ENCODE measurements at regions not wholly inside any gene's neighbourhood (a gene's known extent, or its start where the extent isn't known, plus 50 kb on each side); places are given as distances from the start of the nearest gene placed in this dataset.

- no peak for DNase-seq (ENCODE audit: low spot score)
- in situ Hi-C loops (cut with MboI; ENCODE audit: low sequenced_read_pairs, unreplicated experiment): no loop called here
- TF ChIP-seq CTCF (IDR thresholded peaks at IDR 0.05; ENCODE audit: borderline replicate concordance, control extremely low read depth, extremely low read depth, insufficient read depth, missing control alignments): no peak
Observed at GRCh38 chr3:162072656-162073164, 576.1 kb downstream of the OTOL1 start.

DNA sequence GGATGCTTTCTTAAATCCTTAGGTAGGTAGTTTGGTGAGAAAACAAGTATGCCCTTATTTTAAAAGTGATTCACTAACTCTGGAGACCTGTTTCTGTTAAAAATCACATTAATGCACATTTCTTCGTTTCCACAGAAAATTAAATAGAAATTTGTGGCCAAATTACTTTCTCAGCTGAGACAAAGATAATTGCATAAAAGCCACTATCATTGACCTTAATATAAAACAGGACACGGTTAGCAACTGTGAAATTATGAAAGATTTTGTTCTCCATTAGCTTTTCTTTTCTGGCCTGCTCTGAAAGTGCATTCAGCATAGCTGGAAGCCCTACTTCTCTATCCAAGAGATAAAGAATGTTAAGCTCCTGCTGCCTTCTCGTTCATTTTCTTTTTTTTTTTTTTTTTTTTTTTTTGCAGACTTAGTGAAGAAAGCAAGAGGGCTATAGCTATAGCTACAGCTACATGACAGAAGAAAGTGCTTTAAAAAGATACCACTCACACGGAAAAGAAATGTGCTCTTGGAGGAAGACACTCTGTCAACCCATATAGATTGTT is 576.9 kb downstream of the OTOL1 start:
- in situ Hi-C loops (cut with MboI; ENCODE audit: low sequenced_read_pairs, unreplicated experiment): no loop called here
- DNase-seq (ENCODE audit: low spot score): no peak
- no peak for TF ChIP-seq CTCF (IDR thresholded peaks at IDR 0.05; ENCODE audit: borderline replicate concordance, control extremely low read depth, extremely low read depth, insufficient read depth, missing control alignments)

DNA sequence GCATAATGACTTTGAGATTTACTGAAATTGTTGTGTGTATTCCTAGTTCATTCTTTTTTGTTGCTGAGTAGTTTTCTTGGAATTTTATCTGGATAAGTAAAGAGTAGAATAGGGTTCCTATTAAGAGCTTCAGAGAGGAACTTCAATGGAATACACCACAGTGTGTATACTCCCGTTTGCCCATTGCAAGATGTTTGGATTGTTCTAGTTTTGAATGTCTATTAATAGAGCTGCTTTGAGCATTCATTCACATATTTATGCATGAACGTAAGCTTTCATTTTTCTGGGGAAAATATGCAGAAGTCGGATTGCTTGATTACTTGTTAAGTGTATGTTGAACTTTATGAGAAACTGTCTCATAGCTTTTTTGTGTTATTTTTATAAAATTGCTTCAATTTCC is 580.5 kb downstream of the OTOL1 start:
- DNase-seq (ENCODE audit: low spot score): no peak
- in situ Hi-C loops (cut with MboI; ENCODE audit: low sequenced_read_pairs, unreplicated experiment): no loop called here
- TF ChIP-seq CTCF (IDR thresholded peaks at IDR 0.05; ENCODE audit: borderline replicate concordance, control extremely low read depth, extremely low read depth, insufficient read depth, missing control alignments): no peak

DNA sequence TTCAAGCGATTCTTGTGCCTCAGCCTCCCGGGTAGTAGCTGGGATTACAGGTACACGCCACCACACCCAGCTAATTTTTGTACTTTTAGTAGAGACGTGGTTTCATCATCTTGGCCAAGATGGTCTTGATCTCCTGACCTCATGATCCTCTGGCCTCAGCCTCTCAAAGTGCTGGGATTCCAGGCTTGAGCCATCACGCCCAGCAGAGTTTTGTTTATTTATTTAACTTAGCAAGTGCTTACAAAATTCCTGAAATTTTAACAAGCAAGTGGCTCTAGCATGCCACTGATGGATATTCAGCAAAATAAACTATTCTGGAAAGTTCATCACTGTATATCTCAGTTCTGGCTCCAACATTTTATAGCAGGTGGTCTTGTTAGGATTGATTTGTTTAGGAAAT is 585.9 kb downstream of the OTOL1 start:
- DNase-seq (ENCODE audit: low spot score): no peak
- in situ Hi-C loops (cut with MboI; ENCODE audit: low sequenced_read_pairs, unreplicated experiment): no loop called here
- TF ChIP-seq CTCF (IDR thresholded peaks at IDR 0.05; ENCODE audit: borderline replicate concordance, control extremely low read depth, extremely low read depth, insufficient read depth, missing control alignments): no peak

- in situ Hi-C loops (cut with MboI; ENCODE audit: low sequenced_read_pairs, unreplicated experiment): no loop called here
- no peak for TF ChIP-seq CTCF (IDR thresholded peaks at IDR 0.05; ENCODE audit: borderline replicate concordance, control extremely low read depth, extremely low read depth, insufficient read depth, missing control alignments)
- DNase-seq (ENCODE audit: low spot score): no peak
Observed at GRCh38 chr3:162087361-162087760, 590.8 kb downstream of the OTOL1 start.

GRCh38 chr3:162092751-162093150 is 596.1 kb downstream of the OTOL1 start:
- in situ Hi-C loops (cut with MboI; ENCODE audit: low sequenced_read_pairs, unreplicated experiment): no loop called here
- no peak for DNase-seq (ENCODE audit: low spot score)
- no peak for TF ChIP-seq CTCF (IDR thresholded peaks at IDR 0.05; ENCODE audit: borderline replicate concordance, control extremely low read depth, extremely low read depth, insufficient read depth, missing control alignments)

Measured in GM13976 (cell line).